PC-3 (cell line): ENCODE measurements at regions not wholly inside any gene's neighbourhood (a gene's known extent, or its start where the extent isn't known, plus 50 kb on each side); places are given as distances from the start of the nearest gene placed in this dataset.

Source experiments
- EZH2 ChIP-seq: fragments of 300-600 bp; sonication (generic); IDR thresholded peaks from one replicate; pipeline ENCODE4 v1.6.1; 2017; ENCODE audit warnings: antibody characterized with exemption, mild to moderate bottlenecking, low read length; ENCODE audit not compliant: unreplicated experiment
- EZH2phosphoT487 ChIP-seq: fragments of 300-600 bp; sonication (generic); IDR thresholded peaks from 2 replicates; pipeline ENCODE4 v1.6.1; 2018; ENCODE audit warnings: mild to moderate bottlenecking, antibody characterized with exemption, low read length, borderline replicate concordance
- TF ChIP-seq, protein P1 (sequence below): fragments of 300-600 bp; sonication (generic); conservative IDR thresholded peaks from 2 replicates; pipeline ENCODE4 v1.5.1; 2017; ENCODE audit warnings: antibody characterized with exemption, low read depth, mild to moderate bottlenecking, low read length

DNA sequence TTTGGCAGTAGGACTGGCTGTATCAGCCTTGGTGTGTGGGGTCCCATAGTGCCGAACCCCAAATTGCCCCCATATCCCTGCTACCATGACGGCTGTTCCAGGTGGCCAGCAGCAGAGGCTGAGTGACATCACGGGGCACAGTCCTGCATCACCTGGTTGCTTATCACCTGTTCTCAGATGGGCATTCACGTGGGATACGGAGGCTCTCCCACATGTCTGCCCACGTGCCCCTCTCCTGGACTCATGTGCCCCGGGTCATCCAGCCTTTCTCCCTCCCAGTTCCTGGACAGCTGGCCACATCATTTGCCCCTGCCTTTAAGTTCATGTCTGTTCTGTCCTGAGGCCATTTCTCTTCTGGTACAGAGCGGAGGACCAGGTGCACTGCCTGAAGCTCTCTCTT lies 431.0 kb upstream of the B3GAT1 start:
- TF ChIP-seq EZH2 (no peak), EZH2phosphoT487 (no peak)
- TF ChIP-seq, protein P1, sequence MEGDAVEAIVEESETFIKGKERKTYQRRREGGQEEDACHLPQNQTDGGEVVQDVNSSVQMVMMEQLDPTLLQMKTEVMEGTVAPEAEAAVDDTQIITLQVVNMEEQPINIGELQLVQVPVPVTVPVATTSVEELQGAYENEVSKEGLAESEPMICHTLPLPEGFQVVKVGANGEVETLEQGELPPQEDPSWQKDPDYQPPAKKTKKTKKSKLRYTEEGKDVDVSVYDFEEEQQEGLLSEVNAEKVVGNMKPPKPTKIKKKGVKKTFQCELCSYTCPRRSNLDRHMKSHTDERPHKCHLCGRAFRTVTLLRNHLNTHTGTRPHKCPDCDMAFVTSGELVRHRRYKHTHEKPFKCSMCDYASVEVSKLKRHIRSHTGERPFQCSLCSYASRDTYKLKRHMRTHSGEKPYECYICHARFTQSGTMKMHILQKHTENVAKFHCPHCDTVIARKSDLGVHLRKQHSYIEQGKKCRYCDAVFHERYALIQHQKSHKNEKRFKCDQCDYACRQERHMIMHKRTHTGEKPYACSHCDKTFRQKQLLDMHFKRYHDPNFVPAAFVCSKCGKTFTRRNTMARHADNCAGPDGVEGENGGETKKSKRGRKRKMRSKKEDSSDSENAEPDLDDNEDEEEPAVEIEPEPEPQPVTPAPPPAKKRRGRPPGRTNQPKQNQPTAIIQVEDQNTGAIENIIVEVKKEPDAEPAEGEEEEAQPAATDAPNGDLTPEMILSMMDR, result no peak
